Stimulated activated naive CD8-positive, alpha-beta T cell treated with anti-CD3 and anti-CD28 coated beads, Interleukin-15, Interleukin-2, amounts not matched to agents 100 U/mL and 50 U/mL, for 24 hours (primary cell): ENCODE measurements at regions not wholly inside any gene's neighbourhood (a gene's known extent, or its start where the extent isn't known, plus 50 kb on each side); places are given as distances from the start of the nearest gene placed in this dataset.

Experiments used
- ATAC-seq: fragments of 150-1000 bp; cut with Tn5 transposase; one replicate; pipeline ENCODE4 v1.10.0; 2021
- DNase-seq: peaks from one replicate; pipeline ENCODE4 v3.0.0; 2021

- DNase-seq (no peak), ATAC-seq (no peak)
Measured at GRCh38 chr2:149908726-149909683, 321.4 kb upstream of the MMADHC start.

- DNase-seq: no peak
Measured at GRCh38 chr2:149906886-149907285, 319.3 kb upstream of the MMADHC start.

GRCh38 chr2:149904352-149905175 lies 317.0 kb upstream of the MMADHC start:
- no peak for ATAC-seq

More at GRCh38 chr2:149906886-149907285, 319.3 kb upstream of the MMADHC start:
- ATAC-seq: no peak

GRCh38 chr2:149903626-149904025 lies 316.1 kb upstream of the MMADHC start:
- DNase-seq (no peak), ATAC-seq (no peak)

More at GRCh38 chr2:149904352-149905175, 317.0 kb upstream of the MMADHC start:
- no peak for DNase-seq

- DNase-seq (no peak), ATAC-seq (no peak)
Measured at GRCh38 chr2:149902081-149902480, 314.5 kb upstream of the MMADHC start.

- ATAC-seq: no peak
- DNase-seq: no peak
Measured at GRCh38 chr2:149901231-149901859, 313.8 kb upstream of the MMADHC start.

GRCh38 chr2:149899390-149899789 lies 311.8 kb upstream of the MMADHC start:
- ATAC-seq (no peak), DNase-seq (no peak)

GRCh38 chr2:149894760-149895159 lies 307.2 kb upstream of the MMADHC start:
- DNase-seq (no peak), ATAC-seq (no peak)

- no peak for ATAC-seq
- DNase-seq: no peak
Measured at GRCh38 chr2:149894226-149894625, 306.7 kb upstream of the MMADHC start.

- ATAC-seq: no peak
- no peak for DNase-seq
Measured at GRCh38 chr2:149892563-149892962, 305.0 kb upstream of the MMADHC start.

- no peak for ATAC-seq
- DNase-seq: no peak
Measured at GRCh38 chr2:149885946-149886345, 298.4 kb upstream of the MMADHC start.

GRCh38 chr2:149885468-149885867 lies 297.9 kb upstream of the MMADHC start:
- no peak for DNase-seq
- ATAC-seq: no peak

GRCh38 chr2:149884871-149885270 lies 297.3 kb upstream of the MMADHC start:
- DNase-seq (no peak), ATAC-seq (no peak)

- ATAC-seq (no peak), DNase-seq (no peak)
Measured at GRCh38 chr2:149877913-149878312, 290.3 kb upstream of the MMADHC start.

- DNase-seq (no peak), ATAC-seq (no peak)
Measured at GRCh38 chr2:149877074-149877473, 289.5 kb upstream of the MMADHC start.

- no peak for ATAC-seq
- DNase-seq: no peak
Measured at GRCh38 chr2:149873936-149874335, 286.4 kb upstream of the MMADHC start.

- DNase-seq (no peak), ATAC-seq (no peak)
Measured at GRCh38 chr2:149872638-149873150, 285.1 kb upstream of the MMADHC start.

- no peak for ATAC-seq
- no peak for DNase-seq
Measured at GRCh38 chr2:149872041-149872440, 284.5 kb upstream of the MMADHC start.

GRCh38 chr2:149871091-149871885 lies 283.7 kb upstream of the MMADHC start:
- DNase-seq: no peak

GRCh38 chr2:149863227-149863626 lies 275.7 kb upstream of the MMADHC start:
- DNase-seq (no peak), ATAC-seq (no peak)

More at GRCh38 chr2:149871091-149871885, 283.7 kb upstream of the MMADHC start:
- ATAC-seq: no peak

- DNase-seq (no peak), ATAC-seq (no peak)
Measured at GRCh38 chr2:149861034-149861433, 273.5 kb upstream of the MMADHC start.
